ENCODE measurements at regions not wholly inside any gene's neighbourhood (a gene's known extent, or its start where the extent isn't known, plus 50 kb on each side); places are given as distances from the start of the nearest gene placed in this dataset.

GRCh38 chr6:79862126-79862525 lies 85.2 kb downstream of the ELOVL4 start:
- TF ChIP-seq ZNF274 (IDR thresholded peaks at IDR 0.05; ENCODE audit: low read depth, low read length) (no peak), YY1 (IDR thresholded peaks at IDR 0.05; ENCODE audit: insufficient read depth, insufficient read length) (no peak), SUZ12 (IDR thresholded peaks at IDR 0.05; ENCODE audit: extremely low read depth, insufficient read depth, insufficient read length) (no peak)

Data from NT2/D1 (cell line).